Ureter (tissue), 1 donor: ENCODE measurements at regions not wholly inside any gene's neighbourhood (a gene's known extent, or its start where the extent isn't known, plus 50 kb on each side); places are given as distances from the start of the nearest gene placed in this dataset.

ENCODE experiments used
- DNase-seq: peaks from one replicate; pipeline ENCODE4 v3.0.0-alpha.2; 2020; ENCODE audit warnings: low spot score
- donor health status: DM: yes; HTN: yes; CAD: no.

DNA sequence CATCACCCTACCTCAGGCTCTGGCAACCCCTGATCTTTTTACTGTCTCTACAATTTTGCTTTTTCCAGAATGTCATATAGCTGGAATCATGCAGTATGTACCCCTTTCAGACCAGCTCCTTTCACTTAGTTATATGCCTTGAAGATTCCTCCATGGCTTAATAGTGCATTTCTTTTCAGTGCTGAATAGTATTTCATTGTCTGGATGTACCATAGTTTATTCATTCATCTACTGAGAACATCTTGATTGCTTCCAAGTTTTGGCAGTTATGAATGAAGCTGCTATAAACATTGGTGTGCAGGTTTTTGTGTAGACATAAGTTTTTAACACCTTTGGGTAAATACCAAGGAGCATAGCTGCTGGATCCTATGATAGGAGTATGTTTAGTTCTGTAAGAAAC is 50.8 kb upstream of the ANP32A start:
- DNase-seq: no peak

DNA sequence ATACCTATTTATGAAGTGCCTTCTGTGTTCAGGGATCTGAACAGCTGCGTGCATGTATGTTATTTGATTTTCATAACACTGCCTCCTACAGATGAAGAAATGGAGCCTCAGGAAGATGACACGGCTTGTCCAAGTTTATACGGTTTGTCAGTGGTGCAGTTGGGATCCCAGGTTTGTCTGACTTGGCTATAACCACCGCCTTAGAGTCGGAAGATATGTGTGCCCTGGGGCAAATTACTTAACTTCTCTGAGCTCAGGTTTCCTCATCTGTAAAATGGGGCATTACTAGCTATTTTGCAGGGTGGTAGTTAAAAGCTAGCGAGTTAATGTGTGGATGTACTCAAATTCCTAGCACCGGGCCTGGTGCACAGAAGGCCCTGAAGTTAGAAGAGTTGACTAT is 54.1 kb upstream of the ANP32A start:
- DNase-seq: no peak

- peak; percentile 93 for DNase-seq
Observed at GRCh38 chr15:68875377-68876116, 54.8 kb upstream of the SPESP1 start.

DNA sequence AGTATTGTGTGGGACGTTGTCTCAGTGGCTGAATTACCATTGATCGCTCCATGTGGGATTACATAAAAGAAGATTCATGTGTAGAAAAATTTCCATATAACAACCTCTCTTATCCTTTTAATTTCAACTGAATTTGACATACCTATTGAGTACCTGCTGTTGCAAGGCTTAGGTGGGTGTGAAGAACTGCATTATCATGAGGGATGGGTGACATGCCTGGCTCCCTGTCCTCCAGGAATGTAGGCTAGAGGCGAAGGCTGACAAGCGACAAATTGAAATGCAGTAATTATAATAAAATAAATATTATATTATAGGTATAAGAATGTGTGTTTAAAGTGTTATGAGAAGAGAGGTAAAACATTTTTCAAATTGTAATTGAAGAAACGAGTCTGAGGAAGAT is 52.7 kb upstream of the SPESP1 start:
- DNase-seq: no peak

DNA sequence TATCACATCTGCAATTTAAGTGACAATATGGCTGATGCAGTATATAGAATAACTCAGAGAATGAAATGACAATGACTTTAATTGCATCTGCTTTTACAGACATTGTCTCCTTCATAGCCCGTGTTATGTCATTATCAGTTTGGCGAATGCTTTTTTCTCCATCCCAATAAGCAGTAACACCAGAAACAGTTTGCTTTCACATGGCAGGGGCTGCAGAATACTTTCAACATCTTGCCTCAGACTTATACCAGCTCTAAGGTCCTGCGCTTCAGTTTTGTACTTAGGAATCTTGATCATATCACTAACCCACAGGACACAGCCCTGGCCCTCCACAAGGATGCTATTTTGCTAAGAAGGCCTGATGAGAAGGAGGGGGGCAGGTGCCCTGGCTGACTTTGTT is 49.9 kb upstream of the SPESP1 start:
- DNase-seq: no peak
